ENCODE measurements at regions not wholly inside any gene's neighbourhood (a gene's known extent, or its start where the extent isn't known, plus 50 kb on each side); places are given as distances from the start of the nearest gene placed in this dataset.

GRCh38 chr2:43100883-43101662, 125.3 kb downstream of the ZFP36L2 start:
- TF ChIP-seq CTCF (IDR thresholded peaks at IDR 0.05 in 2 of 3, conservative IDR thresholded peaks at IDR 0.05 in 1 of 3; ENCODE audit: borderline replicate concordance in 1 of 3, insufficient read depth in 1 of 3, low read depth in 2 of 3, low read length in 2 of 3), result no peak
- no peak for TF ChIP-seq EZH2 (IDR thresholded peaks at IDR 0.05)
